HL-60 (cell line): ENCODE measurements at regions not wholly inside any gene's neighbourhood (a gene's known extent, or its start where the extent isn't known, plus 50 kb on each side); places are given as distances from the start of the nearest gene placed in this dataset.

Experiments used
- DNase-seq, 2 experiments: peaks; one replicate each; pipeline ENCODE4 v3.0.0-alpha.2; 2010 to 2020; ENCODE audit warnings: low read depth in 1 of 2, low spot score in 1 of 2
- H3K27ac ChIP-seq: fragments of 250-450 bp; sonication (Bioruptor Pico); replicated peaks from 2 replicates; pipeline ENCODE4 v1.5.1; 2020; ENCODE audit warnings: mild to moderate bottlenecking, moderate library complexity
- H3K27me3 ChIP-seq: fragments of 250-450 bp; sonication (Bioruptor Pico); 2 replicates; pipeline ENCODE4 v1.5.1; 2021; ENCODE audit warnings: mild to moderate bottlenecking, moderate library complexity; ENCODE audit not compliant: insufficient read depth, poor library complexity, severe bottlenecking
- H3K4me3 ChIP-seq: replicated peaks from 2 replicates; pipeline ENCODE4 v1.5.1; 2011; ENCODE audit warnings: mild to moderate bottlenecking, control low read depth, low read length; ENCODE audit not compliant: insufficient read depth
- GABPA ChIP-seq: IDR thresholded peaks from 2 replicates; pipeline ENCODE4 v1.6.1; 2012; ENCODE audit warnings: low read depth
- POLR2AphosphoS5 ChIP-seq: IDR thresholded peaks from 2 replicates; pipeline ENCODE4 v1.6.1; 2012; ENCODE audit warnings: low read depth
- SPI1 ChIP-seq: IDR thresholded peaks from 2 replicates; pipeline ENCODE4 v1.6.1; 2012; ENCODE audit warnings: low read depth, mild to moderate bottlenecking, borderline replicate concordance
- TF ChIP-seq, protein P1 (sequence below): IDR thresholded peaks from 2 replicates; pipeline ENCODE4 v1.6.1; 2012; ENCODE audit warnings: low read depth; ENCODE audit not compliant: insufficient replicate concordance
- TF ChIP-seq, protein P2 (sequence below): IDR thresholded peaks from one replicate; pipeline ENCODE4 v1.5.1; 2011; ENCODE audit warnings: low read length, control low read depth, inconsistent platforms; ENCODE audit not compliant: insufficient read depth

DNA sequence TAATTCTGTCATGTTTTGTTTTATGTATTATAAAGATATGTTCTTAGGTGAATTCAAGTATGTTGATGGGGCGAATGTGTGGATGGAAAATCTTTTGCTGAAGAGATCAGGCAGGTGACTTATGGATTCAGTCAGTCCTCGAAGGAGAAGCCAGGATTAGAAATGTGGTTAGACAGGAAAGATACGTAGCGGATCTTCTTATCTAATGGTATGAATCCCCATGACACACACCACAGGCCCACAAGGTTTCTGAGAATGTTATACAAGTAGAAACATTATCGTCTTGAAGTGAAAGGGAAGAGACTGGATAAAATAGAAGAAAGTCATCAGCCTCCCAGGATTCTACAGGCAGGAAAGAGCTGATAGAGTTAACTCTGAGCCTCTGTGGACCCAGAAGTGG lies 69.0 kb upstream of the RFXAP start:
- Histone ChIP-seq H3K4me3 (no peak overlapping the region), H3K27me3 (no peaks in the 10 kb centered on the region), H3K27ac (no peak overlapping the region)
- no peak for DNase-seq
- TF ChIP-seq, protein P1, sequence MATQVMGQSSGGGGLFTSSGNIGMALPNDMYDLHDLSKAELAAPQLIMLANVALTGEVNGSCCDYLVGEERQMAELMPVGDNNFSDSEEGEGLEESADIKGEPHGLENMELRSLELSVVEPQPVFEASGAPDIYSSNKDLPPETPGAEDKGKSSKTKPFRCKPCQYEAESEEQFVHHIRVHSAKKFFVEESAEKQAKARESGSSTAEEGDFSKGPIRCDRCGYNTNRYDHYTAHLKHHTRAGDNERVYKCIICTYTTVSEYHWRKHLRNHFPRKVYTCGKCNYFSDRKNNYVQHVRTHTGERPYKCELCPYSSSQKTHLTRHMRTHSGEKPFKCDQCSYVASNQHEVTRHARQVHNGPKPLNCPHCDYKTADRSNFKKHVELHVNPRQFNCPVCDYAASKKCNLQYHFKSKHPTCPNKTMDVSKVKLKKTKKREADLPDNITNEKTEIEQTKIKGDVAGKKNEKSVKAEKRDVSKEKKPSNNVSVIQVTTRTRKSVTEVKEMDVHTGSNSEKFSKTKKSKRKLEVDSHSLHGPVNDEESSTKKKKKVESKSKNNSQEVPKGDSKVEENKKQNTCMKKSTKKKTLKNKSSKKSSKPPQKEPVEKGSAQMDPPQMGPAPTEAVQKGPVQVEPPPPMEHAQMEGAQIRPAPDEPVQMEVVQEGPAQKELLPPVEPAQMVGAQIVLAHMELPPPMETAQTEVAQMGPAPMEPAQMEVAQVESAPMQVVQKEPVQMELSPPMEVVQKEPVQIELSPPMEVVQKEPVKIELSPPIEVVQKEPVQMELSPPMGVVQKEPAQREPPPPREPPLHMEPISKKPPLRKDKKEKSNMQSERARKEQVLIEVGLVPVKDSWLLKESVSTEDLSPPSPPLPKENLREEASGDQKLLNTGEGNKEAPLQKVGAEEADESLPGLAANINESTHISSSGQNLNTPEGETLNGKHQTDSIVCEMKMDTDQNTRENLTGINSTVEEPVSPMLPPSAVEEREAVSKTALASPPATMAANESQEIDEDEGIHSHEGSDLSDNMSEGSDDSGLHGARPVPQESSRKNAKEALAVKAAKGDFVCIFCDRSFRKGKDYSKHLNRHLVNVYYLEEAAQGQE = no peak
- TF ChIP-seq POLR2AphosphoS5 (no peak), SPI1 (no peak), GABPA (no peak)
- TF ChIP-seq, protein P2, sequence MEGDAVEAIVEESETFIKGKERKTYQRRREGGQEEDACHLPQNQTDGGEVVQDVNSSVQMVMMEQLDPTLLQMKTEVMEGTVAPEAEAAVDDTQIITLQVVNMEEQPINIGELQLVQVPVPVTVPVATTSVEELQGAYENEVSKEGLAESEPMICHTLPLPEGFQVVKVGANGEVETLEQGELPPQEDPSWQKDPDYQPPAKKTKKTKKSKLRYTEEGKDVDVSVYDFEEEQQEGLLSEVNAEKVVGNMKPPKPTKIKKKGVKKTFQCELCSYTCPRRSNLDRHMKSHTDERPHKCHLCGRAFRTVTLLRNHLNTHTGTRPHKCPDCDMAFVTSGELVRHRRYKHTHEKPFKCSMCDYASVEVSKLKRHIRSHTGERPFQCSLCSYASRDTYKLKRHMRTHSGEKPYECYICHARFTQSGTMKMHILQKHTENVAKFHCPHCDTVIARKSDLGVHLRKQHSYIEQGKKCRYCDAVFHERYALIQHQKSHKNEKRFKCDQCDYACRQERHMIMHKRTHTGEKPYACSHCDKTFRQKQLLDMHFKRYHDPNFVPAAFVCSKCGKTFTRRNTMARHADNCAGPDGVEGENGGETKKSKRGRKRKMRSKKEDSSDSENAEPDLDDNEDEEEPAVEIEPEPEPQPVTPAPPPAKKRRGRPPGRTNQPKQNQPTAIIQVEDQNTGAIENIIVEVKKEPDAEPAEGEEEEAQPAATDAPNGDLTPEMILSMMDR = no peak

DNA sequence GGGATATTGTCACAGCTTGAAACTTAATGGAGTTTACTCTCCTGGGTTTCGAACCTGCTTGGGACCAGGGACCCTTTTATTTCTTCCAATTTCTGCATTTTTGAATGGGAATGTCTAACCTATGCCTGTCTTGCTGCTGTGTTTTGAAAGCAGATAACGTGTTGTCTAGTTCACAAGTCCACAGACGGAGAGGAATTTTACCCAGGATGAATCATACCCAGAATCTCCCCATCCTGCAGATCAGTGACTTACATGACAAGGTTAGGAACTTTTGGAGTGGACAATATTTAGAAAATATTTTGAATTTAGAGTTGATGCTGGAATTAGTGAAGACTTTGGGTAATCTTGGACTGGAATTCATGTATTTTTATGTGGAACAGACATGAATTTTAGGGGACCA lies 68.6 kb upstream of the RFXAP start:
- no peak for DNase-seq

DNA sequence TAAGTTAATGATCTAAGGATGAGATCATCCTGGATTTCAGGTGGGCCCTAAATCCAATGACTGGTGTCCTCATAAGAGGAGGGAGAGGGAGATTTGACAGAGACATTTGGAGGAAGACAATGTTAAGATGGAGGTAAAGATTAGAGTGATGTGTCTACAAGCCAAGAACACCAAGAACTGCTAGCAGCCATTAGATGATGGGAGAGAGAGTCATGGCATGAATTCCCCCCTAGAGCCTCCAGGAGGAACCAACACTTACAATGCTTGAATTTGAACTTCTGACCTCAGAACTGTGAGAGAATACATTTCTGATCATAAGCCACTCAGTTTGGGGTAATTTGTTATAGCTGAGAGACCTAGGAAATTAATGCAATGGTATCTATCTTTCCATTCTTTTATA lies 68.1 kb upstream of the RFXAP start:
- no peak for DNase-seq
- Histone ChIP-seq H3K4me3 (no peak overlapping the region), H3K27ac (no peak overlapping the region), H3K27me3 (no peaks in the 10 kb centered on the region)
- TF ChIP-seq, protein P2 = no peak
- no peak for TF ChIP-seq POLR2AphosphoS5
- no peak for TF ChIP-seq SPI1
- no peak for TF ChIP-seq GABPA
- TF ChIP-seq, protein P1 = no peak

More for the DNA sequence above, 68.6 kb upstream of the RFXAP start:
- Histone ChIP-seq H3K27ac (no peak overlapping the region), H3K4me3 (no peak overlapping the region), H3K27me3 (no peaks in the 10 kb centered on the region)
- TF ChIP-seq POLR2AphosphoS5 = no peak
- TF ChIP-seq SPI1 = no peak
- TF ChIP-seq, protein P1 = no peak
- no peak for TF ChIP-seq GABPA
- TF ChIP-seq, protein P2 = no peak
